H9 (cell line): ENCODE measurements at regions not wholly inside any gene's neighbourhood (a gene's known extent, or its start where the extent isn't known, plus 50 kb on each side); places are given as distances from the start of the nearest gene placed in this dataset.

ENCODE experiments used
- DNase-seq: peaks from one replicate; pipeline ENCODE4 v3.0.0-alpha.2; 2017
- H2AFZ ChIP-seq: one replicate; pipeline ENCODE4 v1.6.1; 2013; ENCODE audit warnings: mild to moderate bottlenecking, low read length, control low read depth, moderate library complexity
- H2AK5ac ChIP-seq: 2 replicates; pipeline ENCODE4 v1.6.1; 2013; ENCODE audit warnings: low read length, control low read depth, mixed read lengths; ENCODE audit not compliant: insufficient read length
- H2BK120ac ChIP-seq: one replicate; pipeline ENCODE4 v1.6.1; 2013; ENCODE audit warnings: low read depth, mild to moderate bottlenecking, low read length, control low read depth, inconsistent platforms; ENCODE audit not compliant: poor library complexity, severe bottlenecking
- H2BK12ac ChIP-seq: 2 replicates; pipeline ENCODE4 v1.6.1; 2013; ENCODE audit warnings: low read length, control low read depth, mixed read lengths, low read depth; ENCODE audit not compliant: insufficient read length
- H2BK15ac ChIP-seq: 2 replicates; pipeline ENCODE4 v1.6.1; 2013; ENCODE audit warnings: low read depth, low read length, control low read depth
- H2BK20ac ChIP-seq: one replicate; pipeline ENCODE4 v1.6.1; 2013; ENCODE audit warnings: low read depth, mild to moderate bottlenecking, low read length, control low read depth, inconsistent platforms; ENCODE audit not compliant: poor library complexity, severe bottlenecking
- H2BK5ac ChIP-seq: 2 replicates; pipeline ENCODE4 v1.6.1; 2013; ENCODE audit warnings: low read length, control low read depth, mixed read lengths; ENCODE audit not compliant: insufficient read length
- H3K14ac ChIP-seq: 2 replicates; pipeline ENCODE4 v1.6.1; 2013; ENCODE audit warnings: low read length, control low read depth; ENCODE audit not compliant: insufficient read depth
- H3K18ac ChIP-seq: 2 replicates; pipeline ENCODE4 v1.6.1; 2013; ENCODE audit warnings: low read depth, mild to moderate bottlenecking, mixed read lengths, low read length, control low read depth; ENCODE audit not compliant: insufficient read length
- H3K23ac ChIP-seq: 2 replicates; pipeline ENCODE4 v1.6.1; 2013; ENCODE audit warnings: low read length, control low read depth, mixed read lengths, low read depth; ENCODE audit not compliant: insufficient read length
- H3K23me2 ChIP-seq: 2 replicates; pipeline ENCODE4 v1.6.1; 2013; ENCODE audit warnings: low read depth, mild to moderate bottlenecking, mixed read lengths, low read length, control low read depth; ENCODE audit not compliant: insufficient read length, poor library complexity, severe bottlenecking
- H3K27ac ChIP-seq: 2 replicates; pipeline ENCODE4 v1.5.1; 2013; ENCODE audit warnings: low read length, control low read depth, mixed read lengths, low read depth; ENCODE audit not compliant: insufficient read length
- H3K27me3 ChIP-seq: 2 replicates; pipeline ENCODE4 v1.6.1; 2013; ENCODE audit warnings: low read length, control low read depth, inconsistent platforms; ENCODE audit not compliant: insufficient read depth
- H3K4ac ChIP-seq: 2 replicates; pipeline ENCODE4 v1.6.1; 2013; ENCODE audit warnings: low read depth, mild to moderate bottlenecking, control low read depth, inconsistent platforms, low read length, moderate library complexity
- H3K4me1 ChIP-seq: 2 replicates; pipeline ENCODE4 v1.6.1; 2013; ENCODE audit warnings: low read length, control low read depth, inconsistent platforms; ENCODE audit not compliant: insufficient read depth
- H3K4me2 ChIP-seq: 2 replicates; pipeline ENCODE4 v1.6.1; 2013; ENCODE audit warnings: low read length, control low read depth, mixed read lengths; ENCODE audit not compliant: insufficient read length, insufficient read depth
- H3K56ac ChIP-seq: 2 replicates; pipeline ENCODE4 v1.6.1; 2013; ENCODE audit warnings: low read depth, mild to moderate bottlenecking, mixed read lengths, low read length, control low read depth; ENCODE audit not compliant: insufficient read length
- H3K79me1 ChIP-seq: 2 replicates; pipeline ENCODE4 v1.6.1; 2013; ENCODE audit warnings: low read depth, mild to moderate bottlenecking, moderate library complexity, low read length, control low read depth, inconsistent platforms; ENCODE audit not compliant: insufficient read depth, poor library complexity, severe bottlenecking
- H3K79me2 ChIP-seq: 2 replicates; pipeline ENCODE4 v1.6.1; 2013; ENCODE audit warnings: low read length, control low read depth, inconsistent platforms; ENCODE audit not compliant: insufficient read depth
- H3K9ac ChIP-seq: 2 replicates; pipeline ENCODE4 v1.6.1; 2013; ENCODE audit warnings: low read length, control low read depth, mixed read lengths; ENCODE audit not compliant: insufficient read length; ENCODE audit errors: extremely low read depth
- H3K9me3 ChIP-seq: one replicate; pipeline ENCODE4 v1.6.1; 2013; ENCODE audit warnings: low read depth, low read length, inconsistent platforms; ENCODE audit not compliant: control insufficient read depth
- H3T11ph ChIP-seq: one replicate; pipeline ENCODE4 v1.6.1; 2013; ENCODE audit warnings: mild to moderate bottlenecking, low read length, control low read depth, inconsistent platforms
- H4K20me1 ChIP-seq: one replicate; pipeline ENCODE4 v1.6.1; 2013; ENCODE audit not compliant: control insufficient read depth, insufficient read length, insufficient read depth
- H4K5ac ChIP-seq: 2 replicates; pipeline ENCODE4 v1.6.1; 2013; ENCODE audit warnings: low read depth, mild to moderate bottlenecking, mixed read lengths, low read length, control low read depth; ENCODE audit not compliant: insufficient read length
- H4K8ac ChIP-seq: replicated peaks from 2 replicates; pipeline ENCODE4 v1.6.1; 2013; ENCODE audit warnings: low read length, control low read depth, mixed read lengths, low read depth; ENCODE audit not compliant: insufficient read length
- H4K91ac ChIP-seq: 2 replicates; pipeline ENCODE4 v1.6.1; 2013; ENCODE audit warnings: low read depth, mild to moderate bottlenecking, moderate library complexity, mixed read lengths, low read length, control low read depth; ENCODE audit not compliant: insufficient read length
- H3K27ac Mint-ChIP-seq, 3 experiments: 2 replicates in 2 of 3; 3 replicates in 1 of 3; pipeline ENCODE4 v1.8.0; 2020 to 2021; ENCODE audit warnings: mixed read lengths in 3 of 3, mild to moderate bottlenecking in 1 of 3, moderate library complexity in 1 of 3
- H3K27me3 Mint-ChIP-seq: 2 replicates; pipeline ENCODE4 v1.8.0; 2021; ENCODE audit warnings: low read depth, mild to moderate bottlenecking, moderate library complexity, mixed read lengths
- H3K36me3 Mint-ChIP-seq, 3 experiments: 2 replicates in 2 of 3; 3 replicates in 1 of 3; pipeline ENCODE4 v1.8.0; 2020 to 2021; ENCODE audit warnings: low read depth in 3 of 3, mixed read lengths in 3 of 3; ENCODE audit not compliant: insufficient read depth in 1 of 3
- H3K4me1 Mint-ChIP-seq, 2 experiments: 2 replicates each; pipeline ENCODE4 v1.8.0; 2020; ENCODE audit warnings: mixed read lengths in 2 of 2
- H3K4me3 Mint-ChIP-seq, 2 experiments: 2 replicates in 1 of 2; 3 replicates in 1 of 2; pipeline ENCODE4 v1.8.0; 2020 to 2021; ENCODE audit warnings: mild to moderate bottlenecking in 2 of 2, mixed read lengths in 2 of 2, moderate library complexity in 1 of 2
- H3K9me3 Mint-ChIP-seq, 2 experiments: 2 replicates in 1 of 2; 3 replicates in 1 of 2; pipeline ENCODE4 v1.8.0; 2020; ENCODE audit warnings: mild to moderate bottlenecking in 2 of 2, mixed read lengths in 2 of 2, moderate library complexity in 1 of 2
- WGBS: extraction: QIAGEN DNeasy Blood & Tissue Kit; methylation state at CpG from one replicate; pipeline ENCODE4 v1.1.7; 2013; ENCODE audit warnings: missing lambda C conversion rate, low lambda C conversion rate, mixed read lengths; ENCODE audit not compliant: insufficient read length; ENCODE audit errors: extremely low coverage; 5-methylcytosine and 5-hydroxymethylcytosine counted together
- TF ChIP-seq, protein P1 (sequence below): fragments of 200-600 bp; sonication (generic); conservative IDR thresholded peaks from 3 replicates; pipeline ENCODE4 v1.8.0; 2021; ENCODE audit warnings: antibody characterized with exemption, mild to moderate bottlenecking

- Histone ChIP-seq H3K4me2 (no peak overlapping the region), H3K4me1 (no peaks in the 10 kb centered on the region), H3K9me3 (peaks cover 14% of the 10 kb centered on the region), H3K14ac (no peak overlapping the region), H2BK15ac (no peak overlapping the region), H4K91ac (no peak overlapping the region), H3K23me2 (no peaks in the 10 kb centered on the region), H3K18ac (no peak overlapping the region), H2BK120ac (no peak overlapping the region), H3K79me1 (no peaks in the 10 kb centered on the region), H4K20me1 (no peaks in the 10 kb centered on the region), H3K9ac (no peak overlapping the region), H2BK12ac (no peak overlapping the region), H4K5ac (no peak overlapping the region), H3T11ph (no peak overlapping the region), H2BK20ac (no peak overlapping the region), H3K27me3 (no peaks in the 10 kb centered on the region), H3K4ac (no peak overlapping the region), H2BK5ac (no peak overlapping the region), H3K27ac (no peak overlapping the region), H3K56ac (no peak overlapping the region), H2AFZ (no peak overlapping the region), H4K8ac (no peak overlapping the region), H3K79me2 (no peaks in the 10 kb centered on the region), H3K23ac (no peak overlapping the region), H2AK5ac (no peak overlapping the region)
- H3K4me3 Mint-ChIP-seq: no peak overlapping the region
- TF ChIP-seq, protein P1, sequence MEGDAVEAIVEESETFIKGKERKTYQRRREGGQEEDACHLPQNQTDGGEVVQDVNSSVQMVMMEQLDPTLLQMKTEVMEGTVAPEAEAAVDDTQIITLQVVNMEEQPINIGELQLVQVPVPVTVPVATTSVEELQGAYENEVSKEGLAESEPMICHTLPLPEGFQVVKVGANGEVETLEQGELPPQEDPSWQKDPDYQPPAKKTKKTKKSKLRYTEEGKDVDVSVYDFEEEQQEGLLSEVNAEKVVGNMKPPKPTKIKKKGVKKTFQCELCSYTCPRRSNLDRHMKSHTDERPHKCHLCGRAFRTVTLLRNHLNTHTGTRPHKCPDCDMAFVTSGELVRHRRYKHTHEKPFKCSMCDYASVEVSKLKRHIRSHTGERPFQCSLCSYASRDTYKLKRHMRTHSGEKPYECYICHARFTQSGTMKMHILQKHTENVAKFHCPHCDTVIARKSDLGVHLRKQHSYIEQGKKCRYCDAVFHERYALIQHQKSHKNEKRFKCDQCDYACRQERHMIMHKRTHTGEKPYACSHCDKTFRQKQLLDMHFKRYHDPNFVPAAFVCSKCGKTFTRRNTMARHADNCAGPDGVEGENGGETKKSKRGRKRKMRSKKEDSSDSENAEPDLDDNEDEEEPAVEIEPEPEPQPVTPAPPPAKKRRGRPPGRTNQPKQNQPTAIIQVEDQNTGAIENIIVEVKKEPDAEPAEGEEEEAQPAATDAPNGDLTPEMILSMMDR: no peak
- peaks cover 22 to 35% (median 26%) of the 10 kb centered on the region in 3 experiments for H3K36me3 Mint-ChIP-seq
- no peaks in the 10 kb centered on the region for H3K27me3 Mint-ChIP-seq
- no peak for DNase-seq
- WGBS: no CpG with 5 or more reads among the region's 1 CpG
- no peak overlapping the region for H3K27ac Mint-ChIP-seq
- peaks cover 28 to 35% of the 10 kb centered on the region in 2 experiments for H3K9me3 Mint-ChIP-seq
- H3K4me1 Mint-ChIP-seq: peaks cover 4% of the 10 kb centered on the region in 2 experiments; a peak in 3 of 4 replicates
Observed at GRCh38 chr6:140017470-140017869, 643.0 kb upstream of the CITED2 start.
